ENCODE measurements at regions not wholly inside any gene's neighbourhood (a gene's known extent, or its start where the extent isn't known, plus 50 kb on each side); places are given as distances from the start of the nearest gene placed in this dataset.

DNA sequence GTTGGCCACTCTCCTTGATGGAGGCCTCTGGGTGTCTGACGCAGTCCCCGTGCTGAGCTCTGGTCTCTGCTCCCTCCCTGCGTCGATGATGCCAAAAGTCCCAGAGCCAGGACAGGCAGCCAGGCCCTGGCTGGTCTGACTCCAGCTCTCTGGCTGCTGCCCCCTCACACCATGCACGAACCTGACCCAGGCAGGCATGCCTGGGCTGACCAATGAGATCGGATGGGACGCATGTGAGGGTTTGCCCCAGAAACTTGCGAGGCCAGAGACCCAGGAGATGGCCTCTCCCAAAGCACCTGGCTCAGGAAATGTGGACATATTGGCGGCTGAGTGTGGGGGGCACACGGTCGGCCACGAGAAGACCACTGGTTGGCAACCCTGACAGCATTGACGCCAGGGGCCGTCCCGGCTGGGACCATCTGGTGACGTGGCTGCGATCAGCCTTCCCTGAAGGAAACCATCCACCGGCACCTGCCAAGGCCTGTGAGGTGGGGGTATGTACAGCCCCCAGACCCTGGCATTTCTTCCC lies 51.2 kb upstream of the FRMD1 start:
- no peak overlapping the region for H3K56ac ChIP-seq (ENCODE audit: insufficient read length, low read depth, low read length)
- H3K27ac Mint-ChIP-seq = no peak overlapping the region

More for the DNA sequence above, 51.2 kb upstream of the FRMD1 start:
- H4K91ac ChIP-seq (ENCODE audit: insufficient read length, low read depth, low read length) = no peak overlapping the region
- TF ChIP-seq, protein P1, sequence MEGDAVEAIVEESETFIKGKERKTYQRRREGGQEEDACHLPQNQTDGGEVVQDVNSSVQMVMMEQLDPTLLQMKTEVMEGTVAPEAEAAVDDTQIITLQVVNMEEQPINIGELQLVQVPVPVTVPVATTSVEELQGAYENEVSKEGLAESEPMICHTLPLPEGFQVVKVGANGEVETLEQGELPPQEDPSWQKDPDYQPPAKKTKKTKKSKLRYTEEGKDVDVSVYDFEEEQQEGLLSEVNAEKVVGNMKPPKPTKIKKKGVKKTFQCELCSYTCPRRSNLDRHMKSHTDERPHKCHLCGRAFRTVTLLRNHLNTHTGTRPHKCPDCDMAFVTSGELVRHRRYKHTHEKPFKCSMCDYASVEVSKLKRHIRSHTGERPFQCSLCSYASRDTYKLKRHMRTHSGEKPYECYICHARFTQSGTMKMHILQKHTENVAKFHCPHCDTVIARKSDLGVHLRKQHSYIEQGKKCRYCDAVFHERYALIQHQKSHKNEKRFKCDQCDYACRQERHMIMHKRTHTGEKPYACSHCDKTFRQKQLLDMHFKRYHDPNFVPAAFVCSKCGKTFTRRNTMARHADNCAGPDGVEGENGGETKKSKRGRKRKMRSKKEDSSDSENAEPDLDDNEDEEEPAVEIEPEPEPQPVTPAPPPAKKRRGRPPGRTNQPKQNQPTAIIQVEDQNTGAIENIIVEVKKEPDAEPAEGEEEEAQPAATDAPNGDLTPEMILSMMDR (conservative IDR thresholded peaks at IDR 0.05) = no peak
- no peak overlapping the region for H2BK5ac ChIP-seq (ENCODE audit: insufficient read length, low read length)
- no peak overlapping the region for H3K4ac ChIP-seq (ENCODE audit: low read depth, low read length)
- no peak overlapping the region for H3K18ac ChIP-seq (ENCODE audit: insufficient read length, low read depth, low read length)
- peaks cover 40% of the 10 kb centered on the region for H3K27me3 Mint-ChIP-seq (ENCODE audit: low read depth)
- H2BK120ac ChIP-seq (ENCODE audit: low read depth, low read length, poor library complexity, severe bottlenecking) = no peak overlapping the region
- H3K14ac ChIP-seq (ENCODE audit: insufficient read depth, low read length) = no peak overlapping the region
- H3K79me2 ChIP-seq (ENCODE audit: insufficient read depth, low read length) = no peaks in the 10 kb centered on the region
- no peaks in the 10 kb centered on the region for H3K27me3 ChIP-seq (ENCODE audit: insufficient read depth, low read length)
- no peak overlapping the region for H2AFZ ChIP-seq (ENCODE audit: low read length)
- peaks cover 26 to 29% of the 10 kb centered on the region in 2 experiments for H3K4me1 Mint-ChIP-seq
- H4K8ac ChIP-seq (replicated peaks; ENCODE audit: insufficient read length, low read depth, low read length) = no peak overlapping the region
- no peaks in the 10 kb centered on the region for H3K79me1 ChIP-seq (ENCODE audit: insufficient read depth, low read depth, low read length, poor library complexity, severe bottlenecking)
- no peaks in the 10 kb centered on the region for H3K9me3 ChIP-seq (ENCODE audit: control insufficient read depth, low read depth, low read length)
- H3K36me3 Mint-ChIP-seq (ENCODE audit: insufficient read depth in 1 of 3, low read depth in 3 of 3) = no peaks in the 10 kb centered on the region
- no peak overlapping the region for H3K23ac ChIP-seq (ENCODE audit: insufficient read length, low read depth, low read length)
- H3K4me1 ChIP-seq (ENCODE audit: insufficient read depth, low read length) = peaks cover 3% of the 10 kb centered on the region; the same call in 1 of the 2 replicates
- H4K20me1 ChIP-seq (ENCODE audit: control insufficient read depth, insufficient read depth, insufficient read length) = no peaks in the 10 kb centered on the region
- H3K4me3 Mint-ChIP-seq = no peak overlapping the region
- no peak overlapping the region for H2AK5ac ChIP-seq (ENCODE audit: insufficient read length, low read length)
- WGBS (ENCODE audit: extremely low coverage, insufficient read length, low lambda C conversion rate) = no CpG with 5 or more reads among the region's 18 CpGs
- H2BK12ac ChIP-seq (ENCODE audit: insufficient read length, low read depth, low read length) = no peak overlapping the region
- H3K4me2 ChIP-seq (ENCODE audit: insufficient read depth, insufficient read length, low read length) = no peak overlapping the region
- peak; percentile 24 for DNase-seq
- no peaks in the 10 kb centered on the region for H3K23me2 ChIP-seq (ENCODE audit: insufficient read length, low read depth, low read length, poor library complexity, severe bottlenecking)
- no peak overlapping the region for H3K27ac ChIP-seq (ENCODE audit: insufficient read length, low read depth, low read length)
- no peak overlapping the region for H3T11ph ChIP-seq (ENCODE audit: low read length)
- H2BK20ac ChIP-seq (ENCODE audit: low read depth, low read length, poor library complexity, severe bottlenecking) = no peak overlapping the region
- H2BK15ac ChIP-seq (ENCODE audit: low read depth, low read length) = no peak overlapping the region
- H4K5ac ChIP-seq (ENCODE audit: insufficient read length, low read depth, low read length) = no peak overlapping the region
- H3K9me3 Mint-ChIP-seq = no peaks in the 10 kb centered on the region
- H3K9ac ChIP-seq (ENCODE audit: extremely low read depth, insufficient read length, low read length) = no peak overlapping the region
